ENCODE measurements at regions not wholly inside any gene's neighbourhood (a gene's known extent, or its start where the extent isn't known, plus 50 kb on each side); places are given as distances from the start of the nearest gene placed in this dataset.

DNA sequence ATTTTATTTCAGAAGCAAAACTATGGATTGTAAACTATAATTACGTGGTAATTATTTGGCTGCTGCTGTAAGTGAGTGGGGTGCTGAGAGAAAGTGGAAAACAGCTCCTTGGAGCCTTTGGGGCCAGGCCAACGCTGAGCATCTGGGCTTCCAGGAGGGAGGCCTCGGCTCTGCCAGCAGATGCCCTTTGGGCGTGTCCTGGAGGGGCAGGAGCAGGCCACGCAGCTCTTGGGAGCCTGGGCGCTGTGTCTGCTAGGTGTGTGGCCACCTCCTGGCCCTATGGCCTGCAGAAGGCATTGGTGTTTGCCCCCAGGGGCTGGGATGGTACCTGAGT, 423.3 kb downstream of the GLRX3 start:
- TF ChIP-seq CTCF (IDR thresholded peaks at IDR 0.05; ENCODE audit: low read length) (no peak), EZH2 (IDR thresholded peaks at IDR 0.05; ENCODE audit: borderline replicate concordance, low read length) (no peak)
